ENCODE measurements at regions not wholly inside any gene's neighbourhood (a gene's known extent, or its start where the extent isn't known, plus 50 kb on each side); places are given as distances from the start of the nearest gene placed in this dataset.

DNA sequence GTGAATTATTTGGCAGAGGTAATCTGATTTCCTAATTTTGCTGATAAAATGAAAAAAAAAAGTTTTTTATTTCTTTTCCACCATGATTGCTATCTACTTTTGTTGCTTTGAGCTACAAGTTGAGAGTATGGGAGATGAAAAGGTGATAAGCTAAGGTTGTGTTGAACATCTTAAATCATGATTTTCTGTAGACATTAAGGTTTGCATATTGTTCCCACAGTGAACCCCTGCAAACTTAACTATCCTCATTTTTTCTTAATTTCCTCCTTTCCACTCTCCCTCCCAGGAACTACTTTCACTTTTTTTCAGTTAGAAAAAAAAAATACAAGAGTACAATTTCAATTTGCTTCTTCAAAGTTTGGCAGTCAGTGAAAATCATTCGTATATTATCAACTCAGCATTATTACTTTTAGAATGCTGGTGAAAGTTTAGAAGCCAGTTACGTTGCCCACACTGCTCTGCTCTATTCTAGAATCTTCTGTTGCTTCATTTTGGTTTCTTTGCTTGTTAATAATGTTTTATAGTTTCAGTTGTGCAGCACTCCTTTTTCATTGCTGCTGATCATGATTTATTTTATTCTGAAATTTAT is 673.8 kb upstream of the CITED2 start:
- no peak for DNase-seq (ENCODE audit: low read depth, low spot score)

DNA sequence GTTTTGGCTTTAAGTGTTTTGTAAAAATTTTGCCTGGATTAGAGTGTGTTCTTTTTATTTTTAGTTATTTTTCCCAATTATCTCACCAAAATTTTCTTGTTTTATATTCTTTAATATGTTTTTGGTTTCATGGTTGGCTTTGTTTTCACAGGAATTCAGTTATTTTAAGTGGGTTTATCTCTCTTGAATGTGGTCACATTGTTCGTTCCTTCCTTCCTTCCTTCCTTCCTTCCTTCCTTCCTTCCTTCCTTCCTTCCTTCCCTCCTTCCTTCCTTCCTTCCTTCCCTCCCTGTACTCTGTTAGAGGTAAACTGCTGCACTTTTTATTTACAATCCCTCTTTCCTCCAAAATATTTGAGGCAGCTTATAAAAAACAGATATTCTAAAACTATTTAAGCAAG is 672.9 kb upstream of the CITED2 start:
- DNase-seq (ENCODE audit: low read depth, low spot score): no peak

DNA sequence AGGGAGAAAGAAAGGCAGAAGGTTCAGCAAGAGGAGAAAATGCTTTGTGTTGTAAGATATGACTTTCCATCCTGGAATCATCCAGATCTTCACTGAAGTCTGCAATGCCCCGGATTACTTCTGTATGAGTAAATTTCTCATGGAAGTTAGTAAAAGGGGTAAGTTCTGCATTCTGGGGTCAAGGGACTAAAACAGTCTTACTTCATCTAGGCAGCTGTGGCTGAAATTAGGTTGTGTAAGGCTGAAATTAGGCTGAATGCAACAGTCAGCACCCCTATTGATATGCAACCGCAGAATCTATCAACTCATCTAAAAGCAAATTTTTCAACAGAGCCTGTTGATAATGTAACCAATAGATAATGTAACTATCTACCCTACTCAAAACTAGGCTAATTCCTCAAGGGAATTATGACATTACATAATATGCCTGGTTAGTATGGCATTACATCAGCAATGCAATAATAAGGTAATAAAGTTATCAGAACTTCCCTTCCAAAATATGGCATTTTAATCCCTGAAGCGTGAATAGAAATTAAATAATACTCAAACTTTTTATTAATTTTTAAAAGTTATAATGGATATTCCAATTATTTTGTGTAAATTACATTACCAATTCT is 671.7 kb upstream of the CITED2 start:
- no peak for DNase-seq (ENCODE audit: low read depth, low spot score)

DNA sequence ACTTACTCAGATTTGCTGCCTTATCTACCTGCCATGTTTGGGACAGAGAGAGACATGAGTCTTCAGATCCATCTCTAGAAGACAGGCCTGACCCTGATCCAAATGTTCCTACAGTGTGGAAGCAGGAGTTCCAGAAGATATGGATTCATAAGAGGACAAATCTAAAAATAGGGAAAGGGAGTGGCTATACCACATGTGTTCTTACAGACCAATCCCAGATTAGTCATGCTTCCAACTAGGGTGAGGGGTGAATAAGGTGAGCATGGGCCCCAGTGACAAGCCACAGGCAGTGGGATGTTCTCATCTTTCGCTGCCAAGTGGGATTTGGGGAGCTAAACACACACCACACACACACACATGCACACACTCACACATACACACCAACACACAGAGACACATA is 670.7 kb upstream of the CITED2 start:
- DNase-seq (ENCODE audit: low read depth, low spot score): no peak

DNA sequence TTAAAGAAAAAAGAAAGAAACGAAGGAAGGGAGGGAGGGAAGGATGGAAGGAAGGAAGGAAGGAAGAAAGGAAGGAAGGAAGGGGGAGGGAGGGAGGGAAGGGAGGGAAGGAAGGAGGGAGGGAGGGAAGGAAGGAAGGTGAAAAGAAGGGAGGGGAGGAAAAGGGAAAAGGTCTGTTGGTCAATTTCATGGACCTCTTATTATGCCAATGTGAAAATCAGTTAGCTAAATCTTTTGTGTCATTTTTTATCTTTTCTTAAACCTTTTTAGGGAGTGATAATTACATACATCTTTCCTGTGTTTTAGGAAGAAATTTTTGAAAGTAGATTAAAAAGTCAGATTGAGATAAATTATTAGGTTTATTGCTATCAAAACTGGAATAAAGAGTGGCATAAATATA is 670.2 kb upstream of the CITED2 start:
- no peak for DNase-seq (ENCODE audit: low read depth, low spot score)

DNA sequence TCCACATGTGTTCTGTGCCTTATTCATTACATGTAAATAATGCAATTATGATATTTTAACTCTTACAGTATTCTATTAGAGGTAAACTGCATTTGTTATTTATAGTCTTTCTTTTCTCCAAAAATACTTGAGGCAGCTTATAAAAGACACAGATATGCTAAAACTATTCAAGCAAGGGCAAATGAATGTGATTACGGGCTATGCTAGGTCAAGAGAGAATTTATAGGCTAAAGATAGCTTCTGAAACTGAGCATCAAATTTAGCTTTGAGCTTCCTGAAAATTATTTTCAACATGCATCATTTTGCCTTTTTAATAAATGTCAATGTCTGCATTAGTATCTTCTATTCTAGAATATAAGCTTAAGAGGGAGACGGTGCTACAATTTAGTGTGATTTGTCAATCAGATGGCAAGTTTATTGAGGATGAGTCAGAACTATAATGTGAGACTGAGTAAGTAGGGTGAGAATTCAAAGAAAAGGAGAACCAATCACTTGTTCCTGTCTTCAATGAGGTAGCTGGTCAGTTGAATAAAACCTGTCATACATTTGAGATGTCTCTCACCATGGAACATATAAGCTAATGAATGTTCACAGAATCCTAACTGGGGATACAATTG is 669.4 kb upstream of the CITED2 start:
- no peak for DNase-seq (ENCODE audit: low read depth, low spot score)

DNA sequence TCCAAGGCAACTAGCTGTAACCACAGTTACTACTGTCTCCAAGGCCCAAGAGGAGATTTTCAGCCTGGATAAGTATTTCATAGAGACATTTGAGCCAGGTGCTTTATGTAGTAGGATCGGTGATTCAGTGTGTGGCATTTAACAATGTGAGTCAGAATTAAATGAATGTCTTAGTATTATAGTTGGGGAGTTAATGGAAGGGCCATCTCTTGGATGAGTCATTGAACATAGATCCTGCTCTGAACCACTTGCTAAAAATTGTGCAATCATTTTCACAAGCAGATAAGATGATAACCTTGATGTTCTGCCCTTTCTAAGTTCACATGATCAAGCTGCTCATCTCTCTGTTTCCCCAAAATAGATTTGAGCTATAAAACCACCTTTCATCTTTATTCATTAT is 668.9 kb upstream of the CITED2 start:
- DNase-seq (ENCODE audit: low read depth, low spot score): no peak

DNA sequence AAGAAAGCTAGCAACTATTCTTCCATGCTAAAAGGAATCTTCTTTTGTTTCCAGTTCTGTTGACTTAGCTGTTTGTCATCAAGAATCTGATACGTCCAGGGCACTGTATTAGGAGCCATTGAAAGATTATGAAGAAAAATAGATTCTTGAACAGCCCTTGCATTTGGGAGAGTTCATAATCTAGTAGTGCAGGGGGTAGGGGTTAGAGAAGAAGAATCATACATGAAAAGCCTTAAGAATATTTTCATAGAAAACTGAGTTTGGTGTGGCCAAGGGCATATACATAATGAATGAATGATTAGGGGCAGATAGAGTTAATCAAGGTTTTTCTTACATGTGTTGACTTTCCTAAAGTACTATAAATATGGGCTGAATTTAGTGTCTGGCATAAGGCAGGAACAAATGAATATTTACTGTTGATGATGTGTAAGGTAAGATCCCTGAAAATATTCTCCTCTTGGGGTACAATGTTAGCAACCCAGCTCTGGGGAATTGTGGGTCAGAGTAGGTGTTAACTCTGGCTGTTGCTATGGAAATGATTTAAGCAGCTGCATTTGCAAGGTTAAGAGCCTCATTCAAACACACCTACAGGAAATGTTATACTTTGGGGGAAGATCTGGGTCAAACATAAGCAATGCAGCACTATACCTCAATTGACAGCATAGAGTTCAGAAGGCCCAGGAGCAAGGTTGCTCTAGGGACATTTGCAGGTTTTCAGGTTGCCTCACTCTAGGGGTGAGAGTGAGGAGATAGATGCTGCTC is 667.3 kb upstream of the CITED2 start:
- DNase-seq (ENCODE audit: low read depth, low spot score): no peak

DNA sequence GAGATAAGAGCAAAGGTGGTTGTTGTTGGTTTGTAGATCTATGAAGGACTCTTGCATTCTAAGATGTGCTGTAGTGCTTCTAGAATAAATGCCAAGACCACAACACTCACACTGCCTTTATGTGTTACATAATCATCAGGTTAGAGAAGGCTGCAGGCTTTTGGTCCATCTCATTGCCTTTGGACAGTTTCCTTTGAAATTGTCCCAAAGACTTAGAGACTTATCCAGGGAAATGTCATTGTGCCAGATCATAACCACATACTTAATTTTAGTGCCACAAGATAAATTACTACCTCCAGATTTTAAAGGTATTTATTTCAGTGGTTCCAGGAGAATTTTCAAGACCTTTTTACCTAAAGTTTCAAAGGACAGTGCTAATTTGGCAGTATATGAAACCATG is 666.6 kb upstream of the CITED2 start:
- DNase-seq (ENCODE audit: low read depth, low spot score): no peak

DNA sequence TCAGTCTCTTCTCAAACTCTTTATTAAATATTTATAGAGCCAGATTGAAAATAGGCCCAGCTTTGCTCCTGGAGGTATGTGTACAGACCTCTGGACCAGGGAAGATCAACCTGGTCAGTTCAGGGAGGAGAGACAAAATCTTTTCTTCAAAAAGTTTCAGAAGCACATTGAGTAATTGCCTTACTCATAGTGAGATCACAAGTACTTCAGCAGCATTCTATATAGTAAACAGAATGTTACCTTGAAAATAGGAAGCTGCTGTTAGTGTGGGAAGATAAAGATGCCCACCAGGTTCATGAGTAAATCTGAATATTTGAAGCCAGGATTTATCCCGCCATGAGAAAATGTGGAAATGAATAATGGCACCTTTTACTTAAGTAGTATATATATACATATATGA is 665.9 kb upstream of the CITED2 start:
- DNase-seq (ENCODE audit: low read depth, low spot score): no peak

DNA sequence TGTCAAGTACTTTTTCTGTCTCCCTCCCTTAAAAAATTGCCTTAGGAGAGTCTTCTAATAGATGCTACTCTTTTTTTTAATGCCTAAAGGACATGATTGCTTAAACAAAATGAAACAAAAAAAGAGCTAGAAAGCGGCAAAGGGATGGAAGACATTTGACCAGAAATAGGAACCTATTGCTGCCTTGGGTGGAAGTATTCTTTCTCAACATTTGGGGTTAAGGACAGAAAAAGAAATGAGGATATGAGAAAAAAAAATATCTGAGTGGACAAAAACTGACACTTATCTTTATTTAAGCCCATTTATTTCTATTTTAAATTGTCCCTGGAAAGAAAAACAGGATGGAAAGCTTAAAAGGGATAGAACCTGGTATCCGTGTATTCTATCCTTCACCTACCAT is 664.9 kb upstream of the CITED2 start:
- DNase-seq (ENCODE audit: low read depth, low spot score): no peak

DNA sequence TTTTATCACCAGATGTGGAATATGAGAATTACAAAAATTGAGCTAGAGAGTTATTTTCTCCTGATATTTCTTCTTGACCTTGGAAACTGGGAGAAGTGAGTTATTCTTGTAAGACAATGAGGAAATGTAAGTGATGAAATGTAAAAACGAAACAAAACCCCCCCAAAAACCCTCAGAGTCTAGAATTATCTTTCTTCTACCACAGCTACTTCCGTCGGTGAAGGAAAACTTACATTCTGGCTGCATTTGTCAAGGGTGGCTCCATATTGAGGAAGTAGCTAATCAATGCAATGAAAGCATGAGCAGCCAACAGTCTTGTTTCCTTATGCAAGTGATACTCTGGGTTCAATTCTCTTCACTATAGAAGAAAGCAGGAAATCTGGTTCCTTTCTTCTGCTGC is 661.7 kb upstream of the CITED2 start:
- DNase-seq (ENCODE audit: low read depth, low spot score): no peak

DNA sequence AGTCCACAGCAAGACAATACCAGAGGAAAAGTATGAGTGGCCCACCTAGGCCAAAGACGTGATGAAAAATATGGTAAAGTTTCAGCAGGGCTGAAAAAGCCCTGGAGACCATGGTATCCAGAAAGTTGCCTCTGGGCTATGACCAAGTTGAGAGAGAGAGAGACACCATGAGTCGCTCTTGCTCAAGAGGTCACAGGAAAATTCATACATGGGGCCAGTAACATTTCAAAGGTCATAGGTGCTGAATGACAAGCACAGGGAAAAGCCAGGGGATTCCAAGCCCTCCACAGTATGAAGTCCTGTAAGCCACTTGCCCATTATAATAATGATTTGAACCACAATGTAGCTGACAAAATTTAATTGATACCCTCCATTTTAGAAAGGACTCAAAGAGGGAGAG is 657.7 kb upstream of the CITED2 start:
- DNase-seq (ENCODE audit: low read depth, low spot score): no peak

DNA sequence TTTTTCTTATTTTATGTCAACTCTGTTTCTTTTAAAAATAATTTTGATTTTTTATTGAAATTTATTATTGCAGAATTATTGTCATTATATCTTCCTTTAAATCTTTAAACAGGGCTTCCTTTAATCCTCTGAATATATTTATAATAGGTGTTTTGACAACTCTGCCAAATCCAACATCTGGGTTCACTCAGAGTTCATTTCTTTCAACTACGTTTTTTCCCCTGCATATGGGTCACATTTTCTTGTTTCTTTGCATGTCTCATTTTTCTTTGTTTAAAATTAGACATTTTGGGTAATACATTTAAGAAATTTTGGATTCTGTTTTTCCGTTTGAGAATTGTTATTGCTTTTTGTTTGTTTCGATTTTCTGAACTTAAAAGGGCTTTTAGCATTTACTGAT is 655.1 kb upstream of the CITED2 start:
- no peak for DNase-seq (ENCODE audit: low read depth, low spot score)

DNA sequence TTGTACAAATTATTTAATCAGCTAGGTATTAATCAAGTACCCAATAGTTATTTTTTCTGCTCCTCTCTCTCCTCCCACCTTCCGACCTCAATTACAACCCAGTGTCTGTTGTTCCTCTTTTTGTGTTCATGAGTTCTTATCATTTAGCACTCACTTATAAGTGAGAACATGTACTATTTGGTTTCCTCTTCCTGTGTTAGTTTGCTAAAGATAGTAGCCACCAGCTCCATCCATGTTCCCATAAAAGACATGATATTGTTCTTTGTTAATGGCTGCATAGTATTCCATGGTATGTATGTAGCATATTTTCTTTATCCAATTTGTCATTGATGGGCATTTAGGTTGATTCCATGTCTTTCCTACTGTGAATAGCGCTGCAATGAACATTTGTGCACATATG is 652.8 kb upstream of the CITED2 start:
- DNase-seq (ENCODE audit: low read depth, low spot score): no peak

DNA sequence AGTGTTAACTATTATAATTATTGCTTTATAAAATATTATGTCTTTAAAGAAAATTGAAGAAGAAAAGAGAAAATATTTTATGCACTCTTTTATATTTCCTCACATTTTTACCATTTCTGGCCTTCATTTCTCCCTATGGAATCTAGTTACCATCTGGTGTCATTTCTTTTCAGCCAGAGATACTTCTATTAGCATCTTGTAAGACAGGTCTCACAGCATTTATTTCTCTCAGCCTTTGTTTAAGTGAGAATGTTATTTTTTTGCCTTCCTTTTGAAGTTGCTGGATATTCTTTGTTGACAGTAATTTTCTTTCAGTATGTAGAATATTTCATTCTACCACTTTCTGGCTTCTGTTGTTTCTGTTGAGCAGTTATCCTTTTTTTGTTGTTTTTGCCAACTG is 652.1 kb upstream of the CITED2 start:
- no peak for DNase-seq (ENCODE audit: low read depth, low spot score)

DNA sequence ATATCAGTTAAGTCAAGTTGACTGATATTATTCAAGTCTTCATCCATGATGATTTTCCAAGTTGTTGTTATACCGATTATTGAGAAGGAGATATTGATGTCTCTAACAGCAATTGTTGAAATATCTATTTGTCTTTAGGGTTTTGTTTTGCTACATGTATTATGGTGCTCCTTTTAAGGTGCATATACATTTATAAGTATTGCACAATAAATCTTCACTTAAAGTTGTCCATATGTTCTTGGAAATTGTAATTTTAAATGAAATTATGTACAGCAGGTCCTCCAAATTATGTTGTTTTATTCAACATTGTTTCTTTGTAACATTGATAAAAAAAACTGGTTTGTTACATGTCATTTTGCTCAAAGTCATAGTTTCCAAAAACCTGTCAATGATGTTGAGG is 650.7 kb upstream of the CITED2 start:
- DNase-seq (ENCODE audit: low read depth, low spot score): no peak

DNA sequence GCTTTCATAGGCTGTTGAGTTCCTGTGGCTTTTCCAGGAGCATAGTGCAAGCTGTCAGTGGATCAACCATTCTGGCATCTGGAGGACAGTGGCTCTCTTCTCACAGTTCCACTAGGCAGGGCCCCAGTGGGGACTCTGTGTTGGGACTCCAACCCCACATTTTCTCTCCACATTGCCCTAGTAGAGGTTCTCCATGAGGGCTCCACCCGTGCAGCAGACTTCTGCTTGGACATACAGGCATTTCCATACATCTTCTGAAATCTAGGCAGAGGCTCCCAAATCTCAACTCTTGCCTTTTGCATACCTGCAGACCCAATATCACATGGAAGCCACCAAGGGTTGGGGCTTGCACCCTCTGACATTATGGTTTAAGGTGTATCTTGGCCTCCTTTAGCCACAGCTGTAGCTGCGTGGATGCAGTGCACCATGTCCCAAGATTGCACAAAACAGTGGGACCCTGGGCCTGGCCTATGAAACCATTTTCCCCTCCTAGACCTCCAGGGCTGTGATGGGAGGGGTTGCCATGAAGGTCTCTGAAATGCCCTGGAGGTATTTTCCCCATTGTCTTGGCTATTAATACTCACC is 645.9 kb upstream of the CITED2 start:
- DNase-seq (ENCODE audit: low read depth, low spot score): no peak

DNA sequence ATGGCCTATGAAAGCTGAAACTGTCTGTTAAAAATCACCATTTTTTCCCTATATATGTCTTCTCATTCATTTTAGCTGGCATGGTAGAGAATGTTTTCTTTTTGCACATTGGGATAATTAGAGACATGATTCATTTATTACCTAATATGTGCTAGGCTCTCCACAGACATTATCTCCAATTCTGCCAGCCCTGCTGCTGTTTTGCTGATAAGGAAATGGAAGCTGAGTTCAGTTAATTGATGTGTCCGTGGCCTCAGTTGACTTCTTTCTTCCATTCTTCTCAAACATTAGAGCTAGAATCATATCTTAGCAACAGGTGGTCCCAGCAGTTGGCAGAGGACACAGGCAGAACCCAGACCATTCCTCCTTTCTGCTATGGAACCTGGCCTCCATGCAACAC is 644.1 kb upstream of the CITED2 start:
- no peak for DNase-seq (ENCODE audit: low read depth, low spot score)

DNA sequence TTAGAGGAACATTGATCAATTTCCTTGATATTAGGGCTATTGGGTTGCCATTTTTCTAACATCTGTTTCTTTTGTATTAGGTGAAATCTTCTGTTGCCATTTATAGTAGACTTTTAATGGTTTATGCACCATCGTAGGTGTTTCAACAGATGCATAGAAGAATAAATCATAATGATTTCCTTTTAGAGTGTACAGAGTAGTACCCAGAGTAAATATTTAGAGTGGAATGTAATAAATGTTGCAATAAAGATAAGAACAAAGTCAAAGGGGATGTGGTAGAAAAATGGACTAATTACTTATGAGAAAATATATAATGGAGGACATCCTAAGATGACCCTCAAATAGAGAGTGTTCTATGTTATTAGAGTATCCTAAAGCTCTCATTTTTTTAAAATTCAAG is 643.0 kb upstream of the CITED2 start:
- DNase-seq (ENCODE audit: low read depth, low spot score): no peak

DNA sequence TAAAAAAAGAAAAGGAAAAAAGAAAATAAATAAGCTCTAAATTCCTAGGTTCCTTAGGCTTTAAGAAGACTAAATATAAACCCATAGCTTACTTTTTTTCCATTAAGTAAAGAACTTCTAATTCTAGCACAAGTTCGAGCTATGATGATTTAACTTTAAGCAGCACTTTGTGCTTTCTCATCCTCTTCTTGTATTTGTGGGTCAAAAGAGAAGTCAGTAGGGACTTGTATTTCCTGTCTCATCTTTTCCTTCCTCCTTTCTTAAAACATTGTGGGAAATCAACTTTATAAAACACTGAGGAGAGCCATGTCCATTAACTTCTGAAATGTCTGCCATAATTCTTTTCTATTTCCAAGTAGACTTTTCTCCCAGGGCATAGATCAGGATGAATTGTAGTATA is 637.7 kb upstream of the CITED2 start:
- no peak for DNase-seq (ENCODE audit: low read depth, low spot score)

DNA sequence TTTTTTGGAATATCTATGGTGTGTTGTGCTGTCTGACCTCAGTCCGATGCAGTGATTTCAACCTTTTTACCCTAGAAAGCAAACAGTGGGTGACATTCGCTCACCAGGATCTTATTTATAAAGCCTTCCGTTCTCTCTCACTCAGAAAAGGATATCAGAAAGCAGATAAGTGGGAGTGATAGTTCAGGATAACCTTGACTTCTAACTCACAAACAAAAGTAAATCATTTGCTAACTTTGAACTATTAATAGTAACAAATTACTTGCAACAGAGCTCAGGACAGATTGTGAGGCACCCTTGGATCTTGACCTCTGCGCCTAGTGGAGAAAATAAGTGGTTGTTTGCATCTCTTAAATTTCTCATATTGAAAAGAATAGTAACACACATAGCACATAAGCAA is 637.1 kb upstream of the CITED2 start:
- no peak for DNase-seq (ENCODE audit: low read depth, low spot score)

DNA sequence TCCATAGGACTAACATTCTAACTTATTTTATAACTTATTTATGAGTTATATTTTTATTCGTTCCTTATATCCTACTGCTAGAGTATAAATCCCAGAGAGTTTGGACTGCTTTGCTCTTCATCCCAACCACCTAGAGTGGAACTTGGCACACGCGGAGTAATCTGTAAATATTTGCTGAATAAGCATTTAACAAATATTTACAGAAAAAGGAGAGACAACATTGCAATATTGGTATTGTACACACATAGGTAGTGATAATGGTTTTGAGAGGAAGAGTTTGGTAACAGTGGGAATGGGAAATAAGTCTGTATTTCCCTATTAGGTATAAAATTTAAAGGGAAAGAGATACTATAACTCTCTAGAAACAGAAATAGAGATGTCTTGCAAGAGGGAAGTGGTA is 634.8 kb upstream of the CITED2 start:
- no peak for DNase-seq (ENCODE audit: low read depth, low spot score)

All from ELF-1 (cell line).